DND-41 (cell line): ENCODE measurements at regions not wholly inside any gene's neighbourhood (a gene's known extent, or its start where the extent isn't known, plus 50 kb on each side); places are given as distances from the start of the nearest gene placed in this dataset.

Experiments
- ATAC-seq: fragments of 200-7000 bp; cut with Tn5 transposase; 3 replicates; pipeline ENCODE4 v1.9.1; 2021; ENCODE audit warnings: low read depth; ENCODE audit not compliant: insufficient read depth
- DNase-seq: peaks from one replicate; pipeline ENCODE4 v3.0.0-alpha.2; 2020
- H2AFZ ChIP-seq: 2 replicates; pipeline ENCODE4 v1.6.0; 2012; ENCODE audit warnings: low read depth, low read length
- H3K27ac ChIP-seq: 2 replicates; pipeline ENCODE4 v1.5.1; 2012; ENCODE audit warnings: low read length, inconsistent platforms
- H3K27me3 ChIP-seq: fragments of 200-600 bp; sonication (generic); 2 replicates; pipeline ENCODE4 v1.6.0; 2012; ENCODE audit warnings: low read length, mild to moderate bottlenecking, inconsistent platforms; ENCODE audit not compliant: insufficient read depth, poor library complexity
- H3K36me3 ChIP-seq: 2 replicates; pipeline ENCODE4 v1.5.1; 2012; ENCODE audit warnings: low read length, inconsistent platforms; ENCODE audit not compliant: insufficient read depth
- H3K4me1 ChIP-seq: 2 replicates; pipeline ENCODE4 v1.5.1; 2012; ENCODE audit warnings: mild to moderate bottlenecking, low read length; ENCODE audit not compliant: insufficient read depth
- H3K4me2 ChIP-seq: 2 replicates; pipeline ENCODE4 v1.6.0; 2012; ENCODE audit warnings: mild to moderate bottlenecking, moderate library complexity, low read length, inconsistent platforms; ENCODE audit not compliant: insufficient read depth
- H3K4me3 ChIP-seq, 2 experiments: fragments of 200-600 bp in 1 of 2; shearing (Covaris generic) in 1 of 2; 2 replicates each; pipeline ENCODE4 v1.5.1; 2012 to 2016; ENCODE audit warnings: inconsistent platforms in 2 of 2, low read length in 2 of 2, mild to moderate bottlenecking in 2 of 2, low read depth in 1 of 2, moderate library complexity in 1 of 2
- H3K79me2 ChIP-seq: 2 replicates; pipeline ENCODE4 v1.6.0; 2012; ENCODE audit warnings: low read length, inconsistent platforms; ENCODE audit not compliant: insufficient read depth
- H3K9ac ChIP-seq: 2 replicates; pipeline ENCODE4 v1.6.0; 2012; ENCODE audit warnings: low read depth, mild to moderate bottlenecking, inconsistent platforms, low read length, moderate library complexity
- H3K9me3 ChIP-seq: 2 replicates; pipeline ENCODE4 v1.5.1; 2012; ENCODE audit warnings: low read length, moderate library complexity, mild to moderate bottlenecking, inconsistent platforms; ENCODE audit not compliant: insufficient read depth, severe bottlenecking
- H4K20me1 ChIP-seq: 2 replicates; pipeline ENCODE4 v1.6.0; 2012; ENCODE audit warnings: low read length; ENCODE audit not compliant: insufficient read depth
- CTCF ChIP-seq: IDR thresholded peaks from 2 replicates; pipeline ENCODE4 v1.5.1; 2012; ENCODE audit warnings: borderline replicate concordance, low read length, moderate library complexity, mild to moderate bottlenecking; ENCODE audit not compliant: poor library complexity, severe bottlenecking; ENCODE audit errors: extremely low read depth
- EZH2 ChIP-seq: IDR thresholded peaks from 3 replicates; pipeline ENCODE4 v1.6.1; 2012; ENCODE audit warnings: borderline replicate concordance, low read depth, mild to moderate bottlenecking, moderate library complexity, low read length, inconsistent platforms; ENCODE audit not compliant: severe bottlenecking

DNA sequence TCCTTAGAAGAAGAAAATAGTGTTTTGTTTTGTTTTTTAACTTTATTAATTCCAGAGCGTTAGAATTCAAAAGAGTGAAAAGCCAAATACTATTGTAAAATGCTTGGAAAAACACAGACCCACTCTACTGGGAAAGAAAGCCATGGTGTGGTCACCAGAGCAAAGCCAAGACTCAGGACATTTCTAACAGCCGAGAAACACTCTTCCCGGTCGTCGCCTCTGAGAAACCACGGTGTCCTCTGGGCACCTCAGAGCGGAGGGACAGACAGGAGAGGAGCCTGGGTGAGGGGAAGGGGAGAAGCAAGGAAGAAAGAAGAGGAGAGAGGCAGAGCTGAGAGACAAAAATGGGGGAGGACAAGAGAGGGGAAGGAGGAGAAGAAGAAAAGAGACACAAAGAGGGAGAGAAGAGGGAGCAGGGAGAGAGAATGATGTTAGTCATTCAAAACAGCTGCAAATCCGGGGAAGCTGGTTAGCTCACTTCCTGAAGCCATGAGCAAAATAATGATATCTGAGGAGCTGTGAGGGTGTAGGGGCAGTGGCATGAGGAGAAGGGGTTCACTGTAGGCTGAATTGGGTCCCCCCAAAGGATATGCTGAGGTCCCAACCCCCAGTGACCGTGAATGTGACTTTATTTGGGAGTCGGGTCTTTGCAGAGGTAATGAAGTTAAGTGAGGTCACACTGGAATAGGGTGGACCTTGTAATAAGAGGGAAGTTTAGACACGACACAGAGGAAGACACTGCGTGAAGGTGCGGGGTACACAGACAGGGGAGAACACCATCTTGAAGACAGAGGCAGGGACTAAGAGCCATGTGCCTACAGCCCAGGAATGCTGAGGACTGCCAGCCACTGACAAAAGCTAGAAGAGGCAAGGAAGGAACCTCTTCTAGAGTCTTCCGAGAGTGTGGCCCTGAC lies 58.2 kb upstream of the DMRTB1 start:
- Histone ChIP-seq H4K20me1 (no peaks in the 10 kb centered on the region), H3K27ac (no peak overlapping the region), H3K27me3 (peaks cover 46% of the 10 kb centered on the region), H3K4me3 (no peak overlapping the region), H3K9me3 (no peaks in the 10 kb centered on the region), H2AFZ (no peak overlapping the region), H3K4me1 (no peaks in the 10 kb centered on the region), H3K4me2 (no peak overlapping the region), H3K79me2 (no peaks in the 10 kb centered on the region), H3K36me3 (no peaks in the 10 kb centered on the region), H3K9ac (no peak overlapping the region)
- no peak for TF ChIP-seq CTCF
- no peak for TF ChIP-seq EZH2
- DNase-seq (no peak), ATAC-seq (no peak)

GRCh38 chr1:53401813-53402745 lies 57.1 kb upstream of the DMRTB1 start:
- Histone ChIP-seq H3K9me3 (no peaks in the 10 kb centered on the region), H3K9ac (no peak overlapping the region), H4K20me1 (no peaks in the 10 kb centered on the region), H3K36me3 (no peaks in the 10 kb centered on the region), H2AFZ (no peak overlapping the region), H3K79me2 (no peaks in the 10 kb centered on the region), H3K27ac (no peak overlapping the region), H3K4me2 (no peak overlapping the region), H3K27me3 (peaks cover 36% of the 10 kb centered on the region), H3K4me1 (no peaks in the 10 kb centered on the region), H3K4me3 (no peak overlapping the region)
- TF ChIP-seq CTCF, result no peak
- no peak for DNase-seq
- ATAC-seq, result no peak

DNA sequence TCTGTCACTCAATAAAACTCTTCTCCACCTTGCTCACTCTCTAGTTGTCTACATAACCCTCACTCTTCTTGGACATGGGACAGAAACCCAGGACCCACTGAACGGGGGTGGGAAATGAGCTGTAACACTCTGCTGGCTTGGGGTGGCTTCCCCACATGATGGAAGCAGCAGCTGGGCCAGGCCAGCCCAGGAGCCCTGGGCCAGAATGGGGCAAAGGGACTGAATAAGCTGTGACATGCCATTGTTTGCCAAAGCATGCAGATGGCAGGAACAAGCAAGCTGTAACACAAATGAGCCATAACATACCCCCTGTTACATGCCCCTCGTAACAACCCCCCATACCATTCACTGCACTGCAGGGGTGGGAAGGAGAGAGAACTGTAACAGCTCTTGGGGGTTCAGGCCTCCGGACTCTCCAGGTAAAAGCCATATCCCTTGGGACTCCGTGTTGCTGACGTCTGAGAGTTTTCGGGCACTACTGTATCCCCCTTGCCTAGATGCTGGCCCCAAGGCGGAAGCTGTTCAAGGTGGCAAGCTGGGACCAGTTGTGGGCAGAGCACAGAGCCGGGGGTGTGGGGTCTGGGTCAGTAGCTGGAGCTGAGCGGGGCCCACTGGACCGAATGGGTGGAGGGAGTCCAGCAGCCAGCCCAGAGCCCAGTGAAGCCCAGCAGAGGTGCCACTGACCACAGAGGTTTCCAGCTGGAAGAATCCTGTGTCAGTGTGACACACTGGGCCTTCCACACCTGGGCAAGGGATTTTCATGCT lies 56.1 kb upstream of the DMRTB1 start:
- Histone ChIP-seq H3K36me3 (no peaks in the 10 kb centered on the region), H3K9me3 (no peaks in the 10 kb centered on the region), H3K27ac (no peak overlapping the region), H3K4me1 (no peaks in the 10 kb centered on the region), H2AFZ (no peak overlapping the region), H3K4me2 (no peak overlapping the region), H4K20me1 (no peaks in the 10 kb centered on the region), H3K4me3 (no peak overlapping the region), H3K79me2 (no peaks in the 10 kb centered on the region), H3K9ac (no peak overlapping the region), H3K27me3 (peaks cover 35% of the 10 kb centered on the region)
- TF ChIP-seq CTCF (no peak), EZH2 (no peak)
- DNase-seq, result no peak
- no peak for ATAC-seq
